ENCODE measurements at regions not wholly inside any gene's neighbourhood (a gene's known extent, or its start where the extent isn't known, plus 50 kb on each side); places are given as distances from the start of the nearest gene placed in this dataset.
"Not testable (repeated sequence)": the region's sequence is repeated elsewhere in the genome, so short reads cannot be mapped to it uniquely, and the experiment has no call there.

GRCh38 chr1:34371179-34371578, 194.5 kb downstream of the C1orf94 start:
- DNase-seq = not testable (repeated sequence)

- no peak for DNase-seq
Observed at GRCh38 chr1:34371829-34372532, 195.3 kb downstream of the C1orf94 start.

- DNase-seq = no peak
Observed at GRCh38 chr1:34372891-34373290, 196.2 kb downstream of the C1orf94 start.

- no peak for DNase-seq
Observed at GRCh38 chr1:34373912-34374311, 197.2 kb downstream of the C1orf94 start.

- no peak for DNase-seq
Observed at GRCh38 chr1:34376531-34376930, 199.8 kb downstream of the C1orf94 start.

- DNase-seq = no peak
Observed at GRCh38 chr1:34378968-34379856, 202.5 kb downstream of the C1orf94 start.

GRCh38 chr1:34379911-34380310, 203.2 kb downstream of the C1orf94 start:
- DNase-seq = no peak

- no peak for DNase-seq
Observed at GRCh38 chr1:34380526-34381124, 203.9 kb downstream of the C1orf94 start.

- DNase-seq = no peak
Observed at GRCh38 chr1:34389974-34390373, 213.3 kb downstream of the C1orf94 start.

- DNase-seq = no peak
Observed at GRCh38 chr1:34396042-34396441, 219.3 kb downstream of the C1orf94 start.

- no peak for DNase-seq
Observed at GRCh38 chr1:34398241-34398915, 221.7 kb downstream of the C1orf94 start.

GRCh38 chr1:34398916-34399275, 222.2 kb downstream of the C1orf94 start:
- no peak for DNase-seq

- no peak for DNase-seq
Observed at GRCh38 chr1:34400675-34401074, 224.0 kb downstream of the C1orf94 start.

GRCh38 chr1:34403156-34403555, 226.4 kb downstream of the C1orf94 start:
- DNase-seq = no peak

GRCh38 chr1:34404804-34405203, 228.1 kb downstream of the C1orf94 start:
- DNase-seq = no peak

- DNase-seq = no peak
Observed at GRCh38 chr1:34405266-34405959, 228.7 kb downstream of the C1orf94 start.

GRCh38 chr1:34406377-34406776, 229.7 kb downstream of the C1orf94 start:
- DNase-seq = no peak

- no peak for DNase-seq
Observed at GRCh38 chr1:34406833-34407539, 230.3 kb downstream of the C1orf94 start.

GRCh38 chr1:34408011-34408410, 231.3 kb downstream of the C1orf94 start:
- DNase-seq = no peak

- DNase-seq = no peak
Observed at GRCh38 chr1:34409689-34410229, 233.1 kb downstream of the C1orf94 start.

GRCh38 chr1:34412598-34413370, 236.1 kb downstream of the C1orf94 start:
- no peak for DNase-seq
